ENCODE measurements at regions not wholly inside any gene's neighbourhood (a gene's known extent, or its start where the extent isn't known, plus 50 kb on each side); places are given as distances from the start of the nearest gene placed in this dataset.

DNA sequence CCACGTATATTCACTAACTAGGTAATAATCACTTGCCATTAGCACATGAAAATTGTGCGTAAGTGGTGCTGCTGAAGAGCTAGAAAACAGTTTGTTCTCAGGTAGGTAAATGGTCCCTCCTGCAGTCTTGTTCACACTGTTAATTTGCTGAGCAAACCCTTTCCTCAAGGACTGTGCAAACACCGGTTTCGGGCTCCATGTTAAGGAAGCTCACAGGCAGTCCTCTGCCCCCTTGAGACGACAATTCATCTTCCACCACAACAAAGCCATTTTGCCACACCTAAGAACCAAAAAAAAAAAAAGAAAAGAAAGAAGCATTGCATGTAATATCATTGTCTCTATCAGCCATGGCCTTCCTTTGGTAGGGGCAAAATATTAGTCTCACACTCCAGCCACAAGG lies 193.9 kb downstream of the BCL11A start:
- Histone ChIP-seq H3K9me3 (no peaks in the 10 kb centered on the region), H3K36me3 (no peaks in the 10 kb centered on the region), H3K4me1 (ENCODE audit: control insufficient read depth in 1 of 2, low read depth in 2 of 2) (no peaks in the 10 kb centered on the region), H3K4me3 (no peak overlapping the region), H3K27me3 (replicated peaks; ENCODE audit: insufficient read depth) (no peaks in the 10 kb centered on the region), H3K27ac (no peak overlapping the region)
- no peak for TF ChIP-seq CTCF (IDR thresholded peaks at IDR 0.05)
- no peak for ATAC-seq (ENCODE audit: insufficient number of reproducible peaks, low FRiP score, low read depth)
- DNase-seq (ENCODE audit: low spot score), result no peak

DNA sequence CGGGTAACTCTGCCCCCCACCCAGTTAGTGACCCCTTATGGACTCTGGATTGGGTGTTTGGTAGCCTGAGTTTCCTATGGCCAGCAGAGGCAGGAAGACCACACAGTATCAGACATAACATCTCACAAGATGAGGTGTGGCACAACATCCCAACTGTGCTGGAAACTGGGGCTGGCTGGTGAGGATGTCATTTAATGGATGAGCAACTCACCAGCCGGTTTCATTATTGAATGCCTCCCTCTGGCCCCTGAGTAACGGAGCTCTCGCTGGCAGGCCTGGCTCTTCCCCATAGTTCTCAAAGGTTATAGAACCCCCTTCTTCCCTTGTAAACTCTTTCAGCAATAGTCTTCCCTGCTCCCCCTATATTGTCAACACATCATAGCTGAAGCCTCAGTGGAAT lies 195.0 kb downstream of the BCL11A start:
- no peaks in the 10 kb centered on the region for H3K4me1 ChIP-seq (ENCODE audit: control insufficient read depth in 1 of 2, low read depth in 2 of 2)
- no peaks in the 10 kb centered on the region for H3K36me3 ChIP-seq
- ATAC-seq (ENCODE audit: insufficient number of reproducible peaks, low FRiP score, low read depth), result no peak
- DNase-seq (ENCODE audit: low spot score), result no peak
- no peaks in the 10 kb centered on the region for H3K27me3 ChIP-seq (replicated peaks; ENCODE audit: insufficient read depth)
- H3K27ac ChIP-seq, result no peak overlapping the region
- no peaks in the 10 kb centered on the region for H3K9me3 ChIP-seq
- TF ChIP-seq CTCF (IDR thresholded peaks at IDR 0.05), result no peak
- H3K4me3 ChIP-seq, result no peak overlapping the region

GRCh38 chr2:60357996-60358395 lies 195.5 kb downstream of the BCL11A start:
- Histone ChIP-seq H3K9me3 (no peaks in the 10 kb centered on the region), H3K27ac (no peak overlapping the region), H3K27me3 (replicated peaks; ENCODE audit: insufficient read depth) (no peaks in the 10 kb centered on the region), H3K36me3 (no peaks in the 10 kb centered on the region), H3K4me1 (ENCODE audit: control insufficient read depth in 1 of 2, low read depth in 2 of 2) (no peaks in the 10 kb centered on the region), H3K4me3 (no peak overlapping the region)
- DNase-seq (ENCODE audit: low spot score), result no peak
- ATAC-seq (ENCODE audit: insufficient number of reproducible peaks, low FRiP score, low read depth), result no peak
- TF ChIP-seq CTCF (IDR thresholded peaks at IDR 0.05), result no peak

DNA sequence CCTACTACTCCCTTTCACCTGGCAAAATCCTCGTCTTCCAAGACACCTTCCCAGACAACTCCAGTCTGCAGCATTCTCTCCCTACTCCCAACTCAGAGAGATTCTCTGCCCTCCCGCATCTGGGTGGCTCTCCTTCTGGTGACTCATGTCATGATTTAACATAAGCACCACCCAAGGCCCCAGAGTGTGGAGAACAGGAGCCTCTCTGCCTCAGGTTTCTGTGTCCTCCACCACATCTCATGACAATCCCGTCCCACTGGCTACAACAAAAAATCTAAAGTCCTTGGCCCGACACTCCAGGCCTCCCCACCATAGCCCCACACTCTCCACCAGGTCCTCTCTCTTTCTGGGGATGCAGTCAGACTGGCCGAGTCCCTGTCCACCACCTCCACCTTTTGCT lies 197.1 kb downstream of the BCL11A start:
- TF ChIP-seq CTCF (IDR thresholded peaks at IDR 0.05), result no peak
- ATAC-seq (ENCODE audit: insufficient number of reproducible peaks, low FRiP score, low read depth), result no peak
- H3K36me3 ChIP-seq, result no peaks in the 10 kb centered on the region
- no peaks in the 10 kb centered on the region for H3K9me3 ChIP-seq
- H3K27me3 ChIP-seq (replicated peaks; ENCODE audit: insufficient read depth), result no peaks in the 10 kb centered on the region
- H3K4me1 ChIP-seq (ENCODE audit: control insufficient read depth in 1 of 2, low read depth in 2 of 2), result no peaks in the 10 kb centered on the region
- no peak overlapping the region for H3K27ac ChIP-seq
- no peak for DNase-seq (ENCODE audit: low spot score)
- H3K4me3 ChIP-seq, result no peak overlapping the region

DNA sequence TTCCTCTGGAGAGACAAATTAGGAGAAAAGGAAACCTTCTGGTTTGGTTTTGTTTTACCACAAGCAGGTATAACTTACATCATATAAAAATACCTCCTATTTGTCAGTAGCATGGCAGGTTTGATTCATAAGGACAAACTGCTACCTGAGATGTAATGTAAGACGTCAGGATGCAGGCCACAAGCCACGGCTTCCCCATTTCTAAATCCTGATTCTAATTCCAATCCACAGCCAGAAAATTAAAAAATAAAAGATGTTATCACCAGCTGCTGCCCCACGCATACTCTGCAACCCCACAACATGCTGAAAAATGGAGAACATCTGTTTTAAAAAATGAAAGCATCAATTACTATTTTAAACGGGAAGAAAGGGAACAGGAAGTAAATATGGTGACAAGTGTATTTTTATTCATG lies 197.6 kb downstream of the BCL11A start:
- Histone ChIP-seq H3K27me3 (replicated peaks; ENCODE audit: insufficient read depth) (no peaks in the 10 kb centered on the region), H3K36me3 (no peaks in the 10 kb centered on the region), H3K4me1 (ENCODE audit: control insufficient read depth in 1 of 2, low read depth in 2 of 2) (no peaks in the 10 kb centered on the region), H3K9me3 (no peaks in the 10 kb centered on the region), H3K27ac (no peak overlapping the region), H3K4me3 (no peak overlapping the region)
- ATAC-seq (ENCODE audit: insufficient number of reproducible peaks, low FRiP score, low read depth) (no peak), DNase-seq (ENCODE audit: low spot score) (no peak)
- no peak for TF ChIP-seq CTCF (IDR thresholded peaks at IDR 0.05)
